GM12878 (cell line): ENCODE measurements at regions not wholly inside any gene's neighbourhood (a gene's known extent, or its start where the extent isn't known, plus 50 kb on each side); places are given as distances from the start of the nearest gene placed in this dataset.

Source experiments
- ATAC-seq: fragments of 200-7000 bp; cut with Tn5 transposase; 3 replicates; pipeline ENCODE4 v1.9.1; 2020; ENCODE audit warnings: mild to moderate bottlenecking, moderate library complexity
- BruUV-seq: library from RNA; stranded (reverse); fragments of 400-500 nt; replicated peaks from 2 replicates; lab custom pipeline; 2021; lab: Mats Ljungman, UMichigan
- CTCF ChIA-PET: fragments of 300-600 bp; sonication (Branson Sonifier 250); formaldehyde crosslinking; extraction: SDS; loops from one replicate; lab custom pipeline; 2021; ENCODE audit warnings: inconsistent platforms; lab: Yijun Ruan, JAX
- POLR2A ChIA-PET: fragments of 350-600 bp; formaldehyde crosslinking; extraction: SDS; loops from one replicate; lab custom pipeline; 2021; ENCODE audit warnings: inconsistent platforms; lab: Charles Lee
- RAD21 ChIA-PET: fragments of 300-600 bp; sonication (Branson Sonifier 250); formaldehyde crosslinking; loops from one replicate; lab custom pipeline; 2023; ENCODE audit warnings: antibody characterized with exemption; ENCODE audit not compliant: unreplicated experiment; lab: Charles Lee
- SMC1A ChIA-PET: fragments of 300-600 bp; sonication (Branson Sonifier 250); formaldehyde crosslinking; loops from one replicate; lab custom pipeline; 2023; ENCODE audit not compliant: unreplicated experiment, uncharacterized antibody; lab: Charles Lee
- DNase-seq: peaks from one replicate; pipeline ENCODE4 v3.0.0-alpha.2; 2011; ENCODE audit warnings: low read depth, low spot score
- FAIRE-seq: peaks from 3 replicates; lab custom pipeline; 2011; peaks lifted over from hg19 to GRCh38; lab: Jason Lieb, UNC
- H2AFZ ChIP-seq: 2 replicates; pipeline ENCODE4 v1.6.0; 2011; ENCODE audit warnings: low read depth, low read length, control low read depth; ENCODE audit not compliant: control insufficient read depth
- H3K27ac ChIP-seq: 2 replicates; pipeline ENCODE4 v1.5.1; 2011; ENCODE audit warnings: control low read depth; ENCODE audit not compliant: control insufficient read depth, insufficient read depth
- H3K27me3 ChIP-seq, 2 experiments: replicated peaks in 1 of 2; 2 replicates each; pipeline versions ENCODE4 v1.6.0 to v1.6.1; 2011; ENCODE audit warnings: low read length in 1 of 2; ENCODE audit not compliant: control insufficient read depth in 2 of 2, insufficient read depth in 2 of 2
- H3K36me3 ChIP-seq, 2 experiments: 2 replicates each; pipeline ENCODE4 v1.5.1; 2011; ENCODE audit warnings: low read length in 1 of 2; ENCODE audit not compliant: control insufficient read depth in 2 of 2, insufficient read depth in 2 of 2
- H3K4me1 ChIP-seq: 2 replicates; pipeline ENCODE4 v1.6.1; 2011; ENCODE audit warnings: mild to moderate bottlenecking, low read length, moderate library complexity, mixed read lengths; ENCODE audit not compliant: control insufficient read depth, insufficient read depth
- H3K4me2 ChIP-seq: 2 replicates; pipeline ENCODE4 v1.6.0; 2011; ENCODE audit warnings: control low read depth; ENCODE audit not compliant: control insufficient read depth, insufficient read depth
- H3K4me3 ChIP-seq: fragments of 200-600 bp; sonication (generic); 2 replicates; pipeline ENCODE4 v1.5.1; 2016
- H3K79me2 ChIP-seq: 2 replicates; pipeline ENCODE4 v1.6.0; 2011; ENCODE audit warnings: low read length; ENCODE audit not compliant: control insufficient read depth, insufficient read depth
- H3K9ac ChIP-seq: 2 replicates; pipeline ENCODE4 v1.8.0; 2011; ENCODE audit warnings: low read length, control low read depth, mixed read lengths; ENCODE audit not compliant: control insufficient read depth, insufficient read depth
- H3K9me3 ChIP-seq: replicated peaks from 3 replicates; pipeline ENCODE4 v1.5.1; 2011; ENCODE audit warnings: mild to moderate bottlenecking, low read length; ENCODE audit not compliant: control insufficient read depth, insufficient read depth
- H4K20me1 ChIP-seq: 2 replicates; pipeline ENCODE4 v1.6.0; 2011; ENCODE audit not compliant: control insufficient read depth, insufficient read depth
- FOXM1 ChIP-seq: IDR thresholded peaks from 2 replicates; pipeline ENCODE4 v1.6.1; 2012; ENCODE audit warnings: low read depth, mild to moderate bottlenecking, inconsistent platforms, low read length, moderate library complexity
- MAX ChIP-seq: IDR thresholded peaks from 2 replicates; pipeline ENCODE4 v1.6.1; 2012; ENCODE audit warnings: low read depth, low read length, improper control_type of control experiment
- POLR2AphosphoS5 ChIP-seq: IDR thresholded peaks from 2 replicates; pipeline ENCODE4 v1.6.1; 2011; ENCODE audit warnings: mild to moderate bottlenecking, low read length, inconsistent platforms
- STAT3 ChIP-seq: IDR thresholded peaks from 2 replicates; pipeline ENCODE4 v1.6.1; 2011; ENCODE audit warnings: low read depth, low read length, improper control_type of control experiment
- TCF3 ChIP-seq: IDR thresholded peaks from 2 replicates; pipeline ENCODE4 v1.6.1; 2012; ENCODE audit warnings: low read depth, mild to moderate bottlenecking, low read length, borderline replicate concordance; ENCODE audit not compliant: insufficient read depth
- TCF7 ChIP-seq: IDR thresholded peaks from 2 replicates; pipeline ENCODE4 v1.6.1; 2014; ENCODE audit warnings: antibody characterized with exemption, borderline replicate concordance
- ZBTB11 ChIP-seq: fragments of 450-650 bp; formaldehyde crosslinking; IDR thresholded peaks from 2 replicates; pipeline ENCODE4 v1.5.0; 2022; ENCODE audit warnings: mild to moderate bottlenecking, missing genetic modification characterization
- WGBS: methylation state at CpG from one replicate; pipeline ENCODE4 v1.1.6; 2016; ENCODE audit warnings: low lambda C conversion rate; ENCODE audit not compliant: insufficient replicate concordance, insufficient coverage; ENCODE audit errors: missing lambda C conversion rate; 5-methylcytosine and 5-hydroxymethylcytosine counted together
- in situ Hi-C: fragments of 300-500 bp; cut with MboI; formaldehyde crosslinking; loops from 9 replicates; pipeline ENCODE4 v1.14.3; 2018; ENCODE audit warnings: mixed read lengths
- intact Hi-C: fragments of 100-400 bp; cut with micrococcal nuclease; formaldehyde crosslinking; loops from one replicate; pipeline ENCODE4 v1.14.2; 2022; ENCODE audit not compliant: unreplicated experiment
- TF ChIP-seq, protein P1 (sequence below): IDR thresholded peaks from 2 replicates; pipeline ENCODE4 v1.6.1; 2011; ENCODE audit warnings: low read depth, low read length, improper control_type of control experiment, borderline replicate concordance

GRCh38 chr6:87828044-87828443 lies 126.0 kb upstream of the AKIRIN2 start:
- TF ChIP-seq MAX (no peak), TCF3 (0 out of 2 replicates have a peak, but pooled peaks have one; percentile 20), POLR2AphosphoS5 (no peak), FOXM1 (no peak)
- TF ChIP-seq, protein P1, sequence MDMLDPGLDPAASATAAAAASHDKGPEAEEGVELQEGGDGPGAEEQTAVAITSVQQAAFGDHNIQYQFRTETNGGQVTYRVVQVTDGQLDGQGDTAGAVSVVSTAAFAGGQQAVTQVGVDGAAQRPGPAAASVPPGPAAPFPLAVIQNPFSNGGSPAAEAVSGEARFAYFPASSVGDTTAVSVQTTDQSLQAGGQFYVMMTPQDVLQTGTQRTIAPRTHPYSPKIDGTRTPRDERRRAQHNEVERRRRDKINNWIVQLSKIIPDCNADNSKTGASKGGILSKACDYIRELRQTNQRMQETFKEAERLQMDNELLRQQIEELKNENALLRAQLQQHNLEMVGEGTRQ: no peak
- TF ChIP-seq, all 136 proteins: peak for 1
- Histone ChIP-seq H3K9me3 (no peaks in the 10 kb centered on the region), H4K20me1 (no peaks in the 10 kb centered on the region), H3K27ac (no peak overlapping the region), H3K27me3 (no peaks in the 10 kb centered on the region), H2AFZ (no peak overlapping the region), H3K79me2 (no peaks in the 10 kb centered on the region), H3K4me2 (peak overlapping the region; percentile 4; the same call in 1 of the 2 replicates), H3K9ac (no peak overlapping the region), H3K36me3 (no peaks in the 10 kb centered on the region), H3K4me1 (peaks cover 21% of the 10 kb centered on the region), H3K4me3 (no peak overlapping the region)
- WGBS: 93% methylated on average over 3 of the region's 3 CpGs
- CTCF ChIA-PET: interaction anchor here (1.0 kb wide), 1 partner anchor 29 kb away, joined by 5 read pairs; no protein-coding TSS in a partner anchor
- BruUV-seq: no TSS peak
- FAIRE-seq: no peak
- 0 out of 3 replicates have a peak, but pooled peaks have one; percentile 5 for ATAC-seq
- in situ Hi-C loops: no loop called here
- intact Hi-C loops: no loop called here
- SMC1A ChIA-PET: interaction anchor here (0.9 to 1.5 kb wide), 3 partner anchors 10 to 122 kb away, joined by 3 read pairs; no protein-coding TSS in a partner anchor
- no peak for DNase-seq
- RAD21 ChIA-PET: no interaction called here
- POLR2A ChIA-PET: no interaction called here

DNA sequence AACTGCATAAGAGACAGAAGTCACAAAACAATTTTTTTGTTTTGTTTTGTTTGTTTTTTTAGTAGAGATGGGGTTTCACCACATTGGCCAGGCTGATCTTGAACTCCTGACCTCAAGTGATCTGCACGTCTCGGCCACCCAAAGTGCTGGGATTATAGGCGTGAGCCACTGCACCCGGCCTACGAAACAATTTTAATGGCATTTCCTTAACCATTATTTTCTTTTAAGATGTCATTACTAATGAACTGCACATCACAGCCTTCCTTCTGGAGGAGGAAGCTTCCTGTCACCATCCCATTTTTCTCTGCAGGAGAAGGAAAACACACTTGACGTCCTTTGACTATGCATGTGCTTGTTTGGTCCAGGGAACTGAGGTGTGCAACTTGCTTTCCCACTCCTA lies 125.3 kb upstream of the AKIRIN2 start:
- Histone ChIP-seq H3K36me3 (no peaks in the 10 kb centered on the region), H3K9me3 (no peaks in the 10 kb centered on the region), H3K4me2 (no peak overlapping the region), H3K4me1 (peaks cover 16% of the 10 kb centered on the region), H3K27ac (no peak overlapping the region), H3K27me3 (no peaks in the 10 kb centered on the region), H3K4me3 (no peak overlapping the region), H2AFZ (no peak overlapping the region), H3K9ac (no peak overlapping the region), H4K20me1 (no peaks in the 10 kb centered on the region), H3K79me2 (no peaks in the 10 kb centered on the region)
- WGBS: 90% methylated on average over 6 of the region's 6 CpGs
- SMC1A ChIA-PET: interaction anchor here (0.6 to 3.0 kb wide), 8 partner anchors 10 to 1043 kb away, joined by 3 to 12 read pairs (median 3); no protein-coding TSS in a partner anchor
- CTCF ChIA-PET: interaction anchor here (1.0 to 1.7 kb wide), 2 partner anchors 20 to 29 kb away, joined by 4 to 5 read pairs; no protein-coding TSS in a partner anchor
- ATAC-seq (no peak), FAIRE-seq (no peak), DNase-seq (no peak)
- RAD21 ChIA-PET: interaction anchor here (1.5 kb wide), 1 partner anchor 70 kb away, joined by 4 read pairs; no protein-coding TSS in a partner anchor
- POLR2A ChIA-PET: no interaction called here
- no TSS peak for BruUV-seq
- intact Hi-C loops: no loop called here
- in situ Hi-C loops: no loop called here
- no peak for TF ChIP-seq STAT3
- no peak for TF ChIP-seq TCF7
- no peak for TF ChIP-seq ZBTB11
